RWPE2 (cell line): ENCODE measurements at regions not wholly inside any gene's neighbourhood (a gene's known extent, or its start where the extent isn't known, plus 50 kb on each side); places are given as distances from the start of the nearest gene placed in this dataset.

Source experiments
- ATAC-seq: fragments of 200-7000 bp; cut with Tn5 transposase; 3 replicates; pipeline ENCODE4 v1.9.1; 2021; ENCODE audit warnings: low read depth
- DNase-seq: peaks from one replicate; pipeline ENCODE4 v3.0.0-alpha.2; 2020; ENCODE audit warnings: low spot score
- H3K27ac ChIP-seq: fragments of 450-650 bp; 2 replicates; pipeline ENCODE4 v1.5.1; 2017; ENCODE audit warnings: mild to moderate bottlenecking; ENCODE audit not compliant: poor library complexity, severe bottlenecking
- H3K27me3 ChIP-seq: fragments of 250-450 bp; sonication (Bioruptor Pico); 2 replicates; pipeline ENCODE4 v1.5.1; 2021; ENCODE audit warnings: mild to moderate bottlenecking, moderate library complexity; ENCODE audit not compliant: insufficient read depth, poor library complexity, severe bottlenecking
- H3K36me3 ChIP-seq: fragments of 250-450 bp; sonication (Bioruptor Pico); 2 replicates; pipeline ENCODE4 v1.5.1; 2020; ENCODE audit warnings: low read depth, mild to moderate bottlenecking, moderate library complexity
- H3K4me1 ChIP-seq: fragments of 250-450 bp; sonication (Bioruptor Pico); 2 replicates; pipeline ENCODE4 v1.5.1; 2021; ENCODE audit warnings: mild to moderate bottlenecking, moderate library complexity; ENCODE audit not compliant: insufficient read depth, poor library complexity, severe bottlenecking
- H3K4me3 ChIP-seq: fragments of 250-450 bp; sonication (Bioruptor Pico); 2 replicates; pipeline ENCODE4 v1.5.1; 2021; ENCODE audit warnings: mild to moderate bottlenecking, moderate library complexity; ENCODE audit not compliant: severe bottlenecking
- H3K9me3 ChIP-seq: fragments of 250-450 bp; sonication (Bioruptor Pico); 2 replicates; pipeline ENCODE4 v1.5.1; 2021; ENCODE audit warnings: mild to moderate bottlenecking, moderate library complexity; ENCODE audit not compliant: severe bottlenecking
- CTCF ChIP-seq: fragments of 450-650 bp; IDR thresholded peaks from one replicate; pipeline ENCODE4 v1.5.1; 2017; ENCODE audit warnings: mild to moderate bottlenecking, moderate library complexity; ENCODE audit not compliant: poor library complexity, severe bottlenecking

GRCh38 chr12:114483996-114484395 lies 78.1 kb upstream of the TBX5 start:
- H3K9me3 ChIP-seq = no peaks in the 10 kb centered on the region
- no peak for TF ChIP-seq CTCF
- H3K4me1 ChIP-seq = no peaks in the 10 kb centered on the region
- H3K27ac ChIP-seq = no peak overlapping the region
- H3K4me3 ChIP-seq = no peak overlapping the region
- peaks cover 51% of the 10 kb centered on the region for H3K27me3 ChIP-seq
- ATAC-seq (no peak), DNase-seq (no peak)
- no peaks in the 10 kb centered on the region for H3K36me3 ChIP-seq

GRCh38 chr12:114481200-114481535 lies 75.2 kb upstream of the TBX5 start:
- no peak for TF ChIP-seq CTCF
- DNase-seq (no peak), ATAC-seq (no peak)
- Histone ChIP-seq H3K9me3 (no peaks in the 10 kb centered on the region), H3K27me3 (peaks cover 73% of the 10 kb centered on the region), H3K27ac (no peak overlapping the region), H3K4me1 (no peaks in the 10 kb centered on the region), H3K4me3 (no peak overlapping the region), H3K36me3 (no peaks in the 10 kb centered on the region)

GRCh38 chr12:114480337-114481199 lies 74.6 kb upstream of the TBX5 start:
- H3K36me3 ChIP-seq = no peaks in the 10 kb centered on the region
- no peaks in the 10 kb centered on the region for H3K9me3 ChIP-seq
- H3K27ac ChIP-seq = no peak overlapping the region
- ATAC-seq (no peak), DNase-seq (no peak)
- no peaks in the 10 kb centered on the region for H3K4me1 ChIP-seq
- peak overlapping the region; percentile 12 for H3K4me3 ChIP-seq
- TF ChIP-seq CTCF = no peak
- H3K27me3 ChIP-seq = peaks cover 79% of the 10 kb centered on the region

DNA sequence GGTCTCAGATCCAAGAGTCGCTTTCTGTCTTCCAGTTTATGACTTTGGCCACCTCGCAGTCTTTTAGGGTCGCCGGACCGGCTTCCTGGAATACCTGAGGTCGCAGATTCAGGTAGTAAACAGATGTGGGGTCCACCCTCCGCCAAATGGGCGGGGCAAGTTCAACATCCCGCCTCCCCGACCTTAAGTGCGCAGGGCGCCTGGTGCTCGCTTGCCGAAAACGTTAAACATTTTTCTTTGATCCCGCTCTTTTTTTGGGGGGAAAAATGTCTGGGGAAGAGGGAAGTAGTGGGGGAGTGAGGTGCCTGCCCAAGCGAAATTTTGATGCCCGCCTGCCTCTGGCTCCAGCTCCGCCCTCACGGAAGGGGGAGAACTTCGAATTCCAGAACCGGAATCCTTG lies 73.9 kb upstream of the TBX5 start:
- Histone ChIP-seq H3K27me3 (peaks cover 84% of the 10 kb centered on the region), H3K36me3 (no peaks in the 10 kb centered on the region), H3K4me1 (no peaks in the 10 kb centered on the region), H3K9me3 (no peaks in the 10 kb centered on the region), H3K4me3 (peak overlapping the region; percentile 12), H3K27ac (no peak overlapping the region)
- no peak for TF ChIP-seq CTCF
- DNase-seq (no peak), ATAC-seq (no peak)

GRCh38 chr12:114478865-114479264 lies 72.9 kb upstream of the TBX5 start:
- H3K9me3 ChIP-seq = no peaks in the 10 kb centered on the region
- H3K4me3 ChIP-seq = no peak overlapping the region
- no peaks in the 10 kb centered on the region for H3K36me3 ChIP-seq
- H3K27ac ChIP-seq = no peak overlapping the region
- no peak for TF ChIP-seq CTCF
- peaks cover 86% of the 10 kb centered on the region for H3K27me3 ChIP-seq
- ATAC-seq = no peak
- no peaks in the 10 kb centered on the region for H3K4me1 ChIP-seq
- DNase-seq = no peak
